ENCODE measurements at regions not wholly inside any gene's neighbourhood (a gene's known extent, or its start where the extent isn't known, plus 50 kb on each side); places are given as distances from the start of the nearest gene placed in this dataset.

DNA sequence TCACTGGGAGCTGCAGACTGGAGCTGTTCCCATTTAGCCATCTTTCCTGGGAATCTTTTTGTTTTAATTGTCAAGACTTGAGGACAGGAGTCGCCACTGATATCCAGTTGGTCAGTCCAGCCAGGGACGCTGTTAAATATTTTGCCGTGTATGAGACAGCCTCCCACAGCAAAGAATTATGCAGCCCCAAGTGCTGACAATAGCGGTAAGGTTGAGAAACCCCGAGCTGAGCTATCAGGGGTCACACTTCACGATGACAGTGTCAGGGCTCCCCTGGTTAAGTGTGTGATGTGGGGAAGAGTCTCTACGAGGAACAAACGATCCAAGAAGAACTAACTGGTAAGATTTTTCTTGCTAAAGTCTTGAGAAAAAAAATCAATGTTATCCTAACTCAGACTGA is 372.0 kb upstream of the MPDZ start:
- in situ Hi-C loops (cut with HindIII; ENCODE audit: low sequenced_read_pairs) = no loop called here
- TF ChIP-seq, protein P1, sequence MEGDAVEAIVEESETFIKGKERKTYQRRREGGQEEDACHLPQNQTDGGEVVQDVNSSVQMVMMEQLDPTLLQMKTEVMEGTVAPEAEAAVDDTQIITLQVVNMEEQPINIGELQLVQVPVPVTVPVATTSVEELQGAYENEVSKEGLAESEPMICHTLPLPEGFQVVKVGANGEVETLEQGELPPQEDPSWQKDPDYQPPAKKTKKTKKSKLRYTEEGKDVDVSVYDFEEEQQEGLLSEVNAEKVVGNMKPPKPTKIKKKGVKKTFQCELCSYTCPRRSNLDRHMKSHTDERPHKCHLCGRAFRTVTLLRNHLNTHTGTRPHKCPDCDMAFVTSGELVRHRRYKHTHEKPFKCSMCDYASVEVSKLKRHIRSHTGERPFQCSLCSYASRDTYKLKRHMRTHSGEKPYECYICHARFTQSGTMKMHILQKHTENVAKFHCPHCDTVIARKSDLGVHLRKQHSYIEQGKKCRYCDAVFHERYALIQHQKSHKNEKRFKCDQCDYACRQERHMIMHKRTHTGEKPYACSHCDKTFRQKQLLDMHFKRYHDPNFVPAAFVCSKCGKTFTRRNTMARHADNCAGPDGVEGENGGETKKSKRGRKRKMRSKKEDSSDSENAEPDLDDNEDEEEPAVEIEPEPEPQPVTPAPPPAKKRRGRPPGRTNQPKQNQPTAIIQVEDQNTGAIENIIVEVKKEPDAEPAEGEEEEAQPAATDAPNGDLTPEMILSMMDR (IDR thresholded peaks at IDR 0.05; ENCODE audit: low read depth, low read length) = no peak
- no peak for DNase-seq (ENCODE audit: low read depth, low spot score)
- no peak overlapping the region for H3K4me3 ChIP-seq (ENCODE audit: low read depth, low read length)

DNA sequence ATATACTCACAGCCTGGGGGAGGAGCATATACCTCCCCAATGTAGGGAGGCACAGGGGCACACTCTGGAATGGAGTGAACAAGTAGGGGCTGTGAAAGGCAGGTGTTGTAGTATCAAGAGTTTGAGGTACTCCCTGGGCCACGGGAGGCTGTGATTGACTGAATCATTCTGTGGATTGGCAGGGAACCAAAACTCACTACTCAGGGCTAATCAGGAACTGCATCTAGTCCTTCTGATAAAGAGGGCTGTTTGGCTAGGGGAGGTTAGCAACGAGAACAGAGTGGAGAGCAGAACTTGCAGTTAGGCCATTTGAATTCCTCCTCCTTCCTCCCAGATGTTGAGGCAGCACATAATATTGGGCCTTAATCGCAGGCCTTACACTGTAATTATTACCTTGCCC is 369.2 kb upstream of the MPDZ start:
- no peak for DNase-seq (ENCODE audit: low read depth, low spot score)
- in situ Hi-C loops (cut with HindIII; ENCODE audit: low sequenced_read_pairs) = no loop called here
- TF ChIP-seq, protein P1 (IDR thresholded peaks at IDR 0.05; ENCODE audit: low read depth, low read length) = no peak
- H3K4me3 ChIP-seq (ENCODE audit: low read depth, low read length) = no peak overlapping the region

DNA sequence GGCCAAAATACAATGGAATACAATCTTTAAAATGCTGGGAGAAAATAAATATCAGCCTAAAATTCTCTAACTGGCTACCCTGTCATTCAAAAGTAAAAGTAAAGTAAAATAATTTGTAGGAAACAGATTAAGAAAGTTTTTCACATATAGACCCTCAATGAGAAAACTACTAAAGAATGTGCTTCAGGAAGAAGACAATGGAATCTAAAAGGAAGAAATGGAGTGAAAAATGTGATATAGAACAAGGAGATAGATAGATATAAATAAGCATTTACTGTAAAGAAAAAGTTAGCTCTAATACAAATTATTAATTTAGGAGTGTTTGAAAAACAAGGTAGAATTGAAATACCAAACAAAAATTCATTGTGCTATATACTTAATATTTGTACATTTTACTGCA is 368.6 kb upstream of the MPDZ start:
- TF ChIP-seq, protein P1 (IDR thresholded peaks at IDR 0.05; ENCODE audit: low read depth, low read length) = no peak
- H3K4me3 ChIP-seq (ENCODE audit: low read depth, low read length) = no peak overlapping the region
- in situ Hi-C loops (cut with HindIII; ENCODE audit: low sequenced_read_pairs) = no loop called here
- no peak for DNase-seq (ENCODE audit: low read depth, low spot score)

DNA sequence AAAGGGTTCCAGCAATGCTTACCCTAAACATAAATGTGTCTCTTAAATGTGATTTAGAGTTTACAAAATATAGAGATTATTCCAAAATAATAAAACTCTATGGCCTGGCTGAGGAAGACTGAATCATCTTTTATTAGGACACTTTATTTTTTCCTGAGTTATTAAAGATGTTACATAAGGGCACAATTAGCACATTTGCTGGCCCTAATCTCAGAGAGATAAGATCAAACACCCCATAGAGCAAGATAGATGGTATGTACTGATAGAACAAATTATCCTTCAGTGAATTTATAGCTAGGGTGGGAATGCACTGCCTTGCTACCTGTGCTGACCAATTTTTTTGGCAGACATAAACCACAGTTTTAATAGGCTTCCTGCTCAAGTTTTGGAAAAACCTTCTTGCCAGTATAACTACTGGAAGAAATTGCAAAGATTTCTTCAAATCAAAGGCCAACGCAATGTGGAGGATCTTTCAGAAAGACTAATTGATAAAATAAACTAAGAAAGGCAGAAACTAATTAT is 367.1 kb upstream of the MPDZ start:
- in situ Hi-C loops (cut with HindIII; ENCODE audit: low sequenced_read_pairs) = no loop called here
- no peak overlapping the region for H3K4me3 ChIP-seq (ENCODE audit: low read depth, low read length)
- TF ChIP-seq, protein P1 (IDR thresholded peaks at IDR 0.05; ENCODE audit: low read depth, low read length) = no peak
- DNase-seq (ENCODE audit: low read depth, low spot score) = no peak

DNA sequence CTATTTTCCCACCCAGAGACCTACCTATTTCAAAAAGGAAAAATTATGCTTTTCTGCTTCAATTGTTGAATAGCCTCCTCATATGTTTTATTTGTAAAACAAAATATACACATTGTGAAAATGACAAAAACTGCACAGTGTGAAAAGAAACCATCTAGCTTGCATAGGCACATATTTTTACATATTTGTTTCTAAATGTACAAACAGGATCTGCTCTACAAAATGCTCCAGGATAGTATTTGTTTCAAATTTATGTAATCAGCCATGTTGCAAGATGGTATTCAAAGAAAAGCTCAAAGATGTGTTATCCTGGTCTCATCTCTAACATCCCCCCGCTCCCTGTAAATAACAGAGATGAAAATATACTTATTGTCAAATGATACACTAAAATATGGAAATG is 366.1 kb upstream of the MPDZ start:
- no peak for DNase-seq (ENCODE audit: low read depth, low spot score)
- in situ Hi-C loops (cut with HindIII; ENCODE audit: low sequenced_read_pairs) = no loop called here
- H3K4me3 ChIP-seq (ENCODE audit: low read depth, low read length) = no peak overlapping the region
- TF ChIP-seq, protein P1 (IDR thresholded peaks at IDR 0.05; ENCODE audit: low read depth, low read length) = no peak

DNA sequence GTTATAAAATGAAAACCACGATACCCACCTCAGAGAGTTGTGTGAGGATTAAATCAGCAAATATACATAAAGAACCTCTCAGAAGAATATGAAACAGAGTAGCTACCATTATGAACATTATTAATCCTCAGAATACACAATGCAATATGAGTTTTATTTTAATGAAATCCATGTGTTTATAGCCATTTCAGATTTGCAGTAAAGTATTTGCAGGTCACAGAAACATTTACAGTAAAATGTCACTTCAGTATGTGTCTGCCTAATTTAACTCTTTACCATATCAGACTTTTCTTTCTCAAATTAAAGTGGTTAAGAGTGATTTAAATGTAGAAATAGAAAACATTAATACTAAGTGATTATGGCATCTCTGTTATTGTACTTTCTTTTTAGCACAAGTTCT is 365.2 kb upstream of the MPDZ start:
- no peak for DNase-seq (ENCODE audit: low read depth, low spot score)
- TF ChIP-seq, protein P1 (IDR thresholded peaks at IDR 0.05; ENCODE audit: low read depth, low read length) = no peak
- in situ Hi-C loops (cut with HindIII; ENCODE audit: low sequenced_read_pairs) = no loop called here
- no peak overlapping the region for H3K4me3 ChIP-seq (ENCODE audit: low read depth, low read length)

DNA sequence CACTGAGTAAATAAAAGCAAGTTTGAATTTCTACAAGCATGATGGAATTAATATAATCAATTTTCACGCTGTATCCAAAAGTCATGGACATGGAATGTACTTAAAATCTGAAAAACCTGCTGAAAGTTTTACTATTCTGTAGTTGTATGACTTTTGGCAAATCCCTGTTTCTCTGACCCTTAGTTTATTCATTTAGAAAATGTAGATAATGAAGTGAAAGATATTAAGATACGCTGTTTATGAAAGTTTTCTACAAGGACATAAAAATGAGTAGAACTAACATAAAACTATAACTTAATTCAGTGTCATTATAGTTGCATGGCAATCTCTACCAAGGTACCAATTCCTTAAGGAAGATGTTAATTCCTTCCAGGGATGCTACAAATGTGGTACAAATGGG is 363.2 kb upstream of the MPDZ start:
- in situ Hi-C loops (cut with HindIII; ENCODE audit: low sequenced_read_pairs) = no loop called here
- TF ChIP-seq, protein P1 (IDR thresholded peaks at IDR 0.05; ENCODE audit: low read depth, low read length) = no peak
- H3K4me3 ChIP-seq (ENCODE audit: low read depth, low read length) = no peak overlapping the region
- no peak for DNase-seq (ENCODE audit: low read depth, low spot score)

Measured in astrocyte of the spinal cord (primary cell).